ENCODE measurements at regions not wholly inside any gene's neighbourhood (a gene's known extent, or its start where the extent isn't known, plus 50 kb on each side); places are given as distances from the start of the nearest gene placed in this dataset.

DNA sequence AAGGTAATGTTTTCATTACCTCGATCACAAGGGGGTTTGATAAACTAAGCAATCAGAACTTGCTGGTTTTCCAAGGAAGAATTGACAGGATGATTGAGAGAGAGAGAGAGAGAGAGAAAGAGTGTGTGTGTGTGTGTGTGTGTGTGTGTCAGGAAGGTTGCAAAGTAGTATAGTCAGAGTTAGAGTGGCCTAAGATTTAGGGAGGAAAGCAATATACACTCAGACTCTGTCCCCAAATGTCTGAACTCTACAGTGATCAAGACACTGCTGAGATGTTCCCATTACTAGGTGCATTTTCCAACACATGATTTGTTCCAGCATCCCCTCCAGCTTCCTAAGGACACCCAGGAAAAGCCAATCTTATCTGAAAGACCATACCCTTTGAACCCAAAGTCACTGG lies 1074.1 kb downstream of the BCL11B start:
- DNase-seq (ENCODE audit: low spot score): no peak
- Mint-ChIP-seq H3K36me3 (ENCODE audit: low read depth, unreplicated experiment) (no peaks in the 10 kb centered on the region), H3K4me1 (ENCODE audit: unreplicated experiment) (no peaks in the 10 kb centered on the region), H3K9me3 (ENCODE audit: unreplicated experiment) (no peaks in the 10 kb centered on the region), H3K27ac (ENCODE audit: unreplicated experiment) (no peak overlapping the region), H3K27me3 (ENCODE audit: unreplicated experiment) (peaks cover 4% of the 10 kb centered on the region), H3K4me3 (ENCODE audit: unreplicated experiment) (no peak overlapping the region)
- TF ChIP-seq, protein P1, sequence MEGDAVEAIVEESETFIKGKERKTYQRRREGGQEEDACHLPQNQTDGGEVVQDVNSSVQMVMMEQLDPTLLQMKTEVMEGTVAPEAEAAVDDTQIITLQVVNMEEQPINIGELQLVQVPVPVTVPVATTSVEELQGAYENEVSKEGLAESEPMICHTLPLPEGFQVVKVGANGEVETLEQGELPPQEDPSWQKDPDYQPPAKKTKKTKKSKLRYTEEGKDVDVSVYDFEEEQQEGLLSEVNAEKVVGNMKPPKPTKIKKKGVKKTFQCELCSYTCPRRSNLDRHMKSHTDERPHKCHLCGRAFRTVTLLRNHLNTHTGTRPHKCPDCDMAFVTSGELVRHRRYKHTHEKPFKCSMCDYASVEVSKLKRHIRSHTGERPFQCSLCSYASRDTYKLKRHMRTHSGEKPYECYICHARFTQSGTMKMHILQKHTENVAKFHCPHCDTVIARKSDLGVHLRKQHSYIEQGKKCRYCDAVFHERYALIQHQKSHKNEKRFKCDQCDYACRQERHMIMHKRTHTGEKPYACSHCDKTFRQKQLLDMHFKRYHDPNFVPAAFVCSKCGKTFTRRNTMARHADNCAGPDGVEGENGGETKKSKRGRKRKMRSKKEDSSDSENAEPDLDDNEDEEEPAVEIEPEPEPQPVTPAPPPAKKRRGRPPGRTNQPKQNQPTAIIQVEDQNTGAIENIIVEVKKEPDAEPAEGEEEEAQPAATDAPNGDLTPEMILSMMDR (IDR thresholded peaks at IDR 0.05; ENCODE audit: unreplicated experiment): no peak

DNA sequence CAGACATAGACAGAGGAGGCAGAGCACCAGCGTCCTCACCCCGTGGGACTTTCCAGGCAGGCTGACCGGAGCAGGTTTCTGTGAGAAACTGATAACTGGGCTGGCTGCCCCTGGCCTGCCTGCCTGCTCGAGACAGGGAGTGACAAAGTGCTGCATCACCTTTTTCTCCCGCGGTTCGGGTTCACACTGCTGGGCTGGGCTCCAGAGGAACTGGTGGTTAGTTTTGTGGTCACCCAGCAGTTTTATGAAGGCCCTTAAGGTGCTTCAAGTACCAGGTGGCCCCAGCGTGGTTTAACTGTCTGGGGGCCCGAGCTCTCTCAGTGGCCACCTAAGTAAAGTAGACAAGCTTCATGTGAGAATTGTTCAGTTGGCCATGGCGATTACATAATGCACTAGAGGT lies 1073.6 kb downstream of the BCL11B start:
- Mint-ChIP-seq H3K27me3 (ENCODE audit: unreplicated experiment) (peaks cover 4% of the 10 kb centered on the region), H3K27ac (ENCODE audit: unreplicated experiment) (no peak overlapping the region)

DNA sequence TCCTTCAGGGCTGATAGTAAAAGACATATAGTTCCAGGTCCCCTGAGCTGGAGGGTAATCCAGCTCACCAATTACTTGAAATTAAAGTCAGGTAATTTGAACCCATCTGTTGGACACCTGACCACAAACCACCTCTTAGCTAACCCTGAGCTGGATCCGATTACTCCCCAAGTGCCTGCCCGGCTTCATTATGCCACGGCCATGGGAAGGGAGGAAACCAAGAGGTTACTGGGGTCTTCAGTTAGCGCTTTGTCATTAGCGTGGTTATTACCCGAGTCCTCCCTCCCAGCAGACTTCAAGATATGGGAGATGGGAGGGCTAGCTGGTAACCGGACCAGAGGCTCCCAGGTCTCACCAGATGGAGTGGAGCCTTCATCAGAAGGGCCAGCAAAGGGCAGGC lies 1071.4 kb downstream of the BCL11B start:
- DNase-seq (ENCODE audit: low spot score): no peak
- Mint-ChIP-seq H3K27me3 (ENCODE audit: unreplicated experiment) (peaks cover 8% of the 10 kb centered on the region), H3K4me3 (ENCODE audit: unreplicated experiment) (no peak overlapping the region), H3K4me1 (ENCODE audit: unreplicated experiment) (no peaks in the 10 kb centered on the region), H3K9me3 (ENCODE audit: unreplicated experiment) (no peaks in the 10 kb centered on the region), H3K36me3 (ENCODE audit: low read depth, unreplicated experiment) (no peaks in the 10 kb centered on the region), H3K27ac (ENCODE audit: unreplicated experiment) (no peak overlapping the region)
- TF ChIP-seq, protein P1 (IDR thresholded peaks at IDR 0.05; ENCODE audit: unreplicated experiment): no peak

More for the DNA sequence above, 1073.6 kb downstream of the BCL11B start:
- DNase-seq (ENCODE audit: low spot score): no peak
- Mint-ChIP-seq H3K9me3 (ENCODE audit: unreplicated experiment) (no peaks in the 10 kb centered on the region), H3K36me3 (ENCODE audit: low read depth, unreplicated experiment) (no peaks in the 10 kb centered on the region), H3K4me3 (ENCODE audit: unreplicated experiment) (no peak overlapping the region), H3K4me1 (ENCODE audit: unreplicated experiment) (no peaks in the 10 kb centered on the region)
- TF ChIP-seq, protein P1 (IDR thresholded peaks at IDR 0.05; ENCODE audit: unreplicated experiment): no peak

DNA sequence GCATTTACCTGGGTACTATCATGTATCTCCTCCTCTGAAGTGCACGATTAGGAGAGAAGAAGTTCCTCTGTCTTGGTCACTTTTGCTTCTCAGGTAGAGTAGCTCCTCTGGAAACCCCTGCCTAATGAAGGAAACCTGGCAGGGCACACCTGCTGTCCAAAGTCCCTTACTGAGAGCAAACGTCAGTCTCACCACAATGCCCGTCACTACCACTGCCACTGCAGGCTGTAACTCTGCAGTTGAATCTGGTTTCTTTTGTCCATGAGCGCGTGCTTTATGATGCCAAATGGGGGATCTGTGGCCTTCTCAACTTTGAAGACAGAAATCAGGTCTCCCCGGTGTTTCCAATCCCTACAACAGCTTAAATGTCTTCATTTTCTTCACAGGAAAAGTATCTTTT lies 1068.6 kb downstream of the BCL11B start:
- Mint-ChIP-seq H3K9me3 (ENCODE audit: unreplicated experiment) (no peaks in the 10 kb centered on the region), H3K27ac (ENCODE audit: unreplicated experiment) (no peak overlapping the region), H3K27me3 (ENCODE audit: unreplicated experiment) (peaks cover 6% of the 10 kb centered on the region), H3K4me1 (ENCODE audit: unreplicated experiment) (no peaks in the 10 kb centered on the region), H3K36me3 (ENCODE audit: low read depth, unreplicated experiment) (no peaks in the 10 kb centered on the region), H3K4me3 (ENCODE audit: unreplicated experiment) (no peak overlapping the region)
- no peak for DNase-seq (ENCODE audit: low spot score)
- TF ChIP-seq, protein P1 (IDR thresholded peaks at IDR 0.05; ENCODE audit: unreplicated experiment): no peak

DNA sequence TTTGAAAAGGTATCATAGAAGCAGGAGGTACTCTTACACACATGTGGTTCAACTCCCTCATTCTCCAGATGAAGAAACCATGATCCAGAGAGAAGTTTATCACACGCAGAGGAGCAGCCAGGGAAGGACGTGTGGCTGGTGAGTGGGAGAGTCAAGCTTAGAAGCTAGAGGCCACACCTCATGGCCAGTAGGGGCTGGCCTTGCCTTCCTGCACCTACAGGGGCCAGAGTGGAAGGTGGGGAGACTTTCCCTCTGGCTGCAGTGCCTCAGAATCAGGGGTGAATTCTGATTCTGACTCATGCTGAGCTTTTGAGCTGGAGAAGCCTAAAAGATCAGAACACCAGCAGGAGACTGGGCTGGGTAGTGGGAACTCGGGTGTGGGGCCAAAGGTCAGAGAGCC lies 1067.9 kb downstream of the BCL11B start:
- TF ChIP-seq, protein P1 (IDR thresholded peaks at IDR 0.05; ENCODE audit: unreplicated experiment): no peak
- Mint-ChIP-seq H3K4me1 (ENCODE audit: unreplicated experiment) (no peaks in the 10 kb centered on the region), H3K27ac (ENCODE audit: unreplicated experiment) (no peak overlapping the region), H3K9me3 (ENCODE audit: unreplicated experiment) (no peaks in the 10 kb centered on the region), H3K27me3 (ENCODE audit: unreplicated experiment) (peaks cover 6% of the 10 kb centered on the region), H3K36me3 (ENCODE audit: low read depth, unreplicated experiment) (no peaks in the 10 kb centered on the region), H3K4me3 (ENCODE audit: unreplicated experiment) (no peak overlapping the region)
- no peak for DNase-seq (ENCODE audit: low spot score)
